ENCODE measurements at regions not wholly inside any gene's neighbourhood (a gene's known extent, or its start where the extent isn't known, plus 50 kb on each side); places are given as distances from the start of the nearest gene placed in this dataset.
"Not testable (repeated sequence)": the region's sequence is repeated elsewhere in the genome, so short reads cannot be mapped to it uniquely, and the experiment has no call there.

DNA sequence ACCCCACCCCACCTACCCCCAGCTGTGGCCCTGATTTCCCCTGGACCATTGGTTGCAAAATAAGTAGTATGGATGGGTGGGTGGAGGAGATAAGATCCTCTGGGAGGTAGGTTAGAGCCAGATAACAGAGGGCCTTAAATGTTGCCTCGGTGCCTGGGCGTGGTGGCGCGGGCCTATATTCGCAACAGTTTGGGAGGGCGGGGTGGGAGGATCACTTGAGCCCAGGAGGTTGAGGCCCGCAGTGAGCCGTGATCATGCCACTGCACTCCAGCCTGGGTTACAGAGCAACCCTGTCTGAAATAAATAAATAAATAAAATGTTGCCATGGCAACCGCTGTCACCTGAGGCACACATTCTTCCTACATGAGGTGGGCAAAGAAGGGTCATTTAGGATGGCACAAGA is 103.3 kb upstream of the GATA6 start:
- no peak for DNase-seq (ENCODE audit: low read depth, low spot score)

DNA sequence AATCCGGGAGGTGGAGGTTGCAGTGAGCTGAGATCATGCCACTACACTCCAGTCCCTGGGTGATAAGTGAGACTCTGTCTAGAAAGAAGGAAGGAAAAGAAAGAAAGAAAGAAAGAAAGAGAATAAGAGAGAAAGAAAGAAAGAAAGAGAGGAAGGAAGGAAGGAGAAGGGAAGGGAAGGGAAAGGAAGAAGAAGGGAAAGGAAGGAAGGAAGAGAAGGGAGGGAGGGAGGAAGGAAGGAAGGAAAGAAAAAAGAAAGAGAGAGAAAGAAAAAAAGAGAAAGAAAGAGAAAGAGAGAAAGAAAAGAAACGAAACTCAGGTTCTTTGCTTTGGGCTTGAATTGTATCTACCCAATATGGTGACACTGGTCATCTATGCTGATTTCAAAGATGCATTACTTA is 102.3 kb upstream of the GATA6 start:
- Histone ChIP-seq H3K27ac (ENCODE audit: low read length) (no peak overlapping the region), H3K36me3 (ENCODE audit: control insufficient read depth, insufficient read depth, low read length) (no peaks in the 10 kb centered on the region), H3K27me3 (ENCODE audit: control insufficient read depth, insufficient read depth, low read length) (no peaks in the 10 kb centered on the region), H3K4me3 (ENCODE audit: low read depth in 2 of 2, low read length in 2 of 2) (no peak overlapping the region), H3K9me3 (ENCODE audit: control insufficient read depth, insufficient read depth, low read depth, low read length) (no peaks in the 10 kb centered on the region), H3K4me1 (ENCODE audit: control insufficient read depth, insufficient read depth, low read length) (no peaks in the 10 kb centered on the region)
- ATAC-seq (no peak), DNase-seq (ENCODE audit: low read depth, low spot score) (no peak)
- ChIA-PET CTCF (no interaction called here), POLR2A (no interaction called here)
- TF ChIP-seq CTCF (IDR thresholded peaks at IDR 0.05) = no peak
- in situ Hi-C loops (cut with HindIII; ENCODE audit: low pct_unique_long_range_greater_than_20kb, low sequenced_read_pairs) (no loop called here), intact Hi-C loops (cut with micrococcal nuclease; ENCODE audit: unreplicated experiment) (no loop called here)
- BruUV-seq (replicated peaks) = no TSS peak

More for the DNA sequence above, 103.3 kb upstream of the GATA6 start:
- no peak for TF ChIP-seq TCF7L2 (IDR thresholded peaks at IDR 0.05; ENCODE audit: low read depth, low read length)
- no peak overlapping the region for H3K27ac ChIP-seq (ENCODE audit: low read length)
- CTCF ChIA-PET = no interaction called here
- H3K4me3 ChIP-seq (ENCODE audit: low read depth in 2 of 2, low read length in 2 of 2) = no peak overlapping the region
- H3K27me3 ChIP-seq (ENCODE audit: control insufficient read depth, insufficient read depth, low read length) = no peaks in the 10 kb centered on the region
- POLR2A ChIA-PET = interaction anchor here (0.6 kb wide), 1 partner anchor 458 kb away, joined by 5 read pairs; no protein-coding TSS in a partner anchor
- no peaks in the 10 kb centered on the region for H3K36me3 ChIP-seq (ENCODE audit: control insufficient read depth, insufficient read depth, low read length)
- intact Hi-C loops (cut with micrococcal nuclease; ENCODE audit: unreplicated experiment) (no loop called here), in situ Hi-C loops (cut with HindIII; ENCODE audit: low pct_unique_long_range_greater_than_20kb, low sequenced_read_pairs) (no loop called here)
- ATAC-seq = no peak
- no peaks in the 10 kb centered on the region for H3K4me1 ChIP-seq (ENCODE audit: control insufficient read depth, insufficient read depth, low read length)
- BruUV-seq (replicated peaks) = no TSS peak
- H3K9me3 ChIP-seq (ENCODE audit: control insufficient read depth, insufficient read depth, low read depth, low read length) = no peaks in the 10 kb centered on the region

DNA sequence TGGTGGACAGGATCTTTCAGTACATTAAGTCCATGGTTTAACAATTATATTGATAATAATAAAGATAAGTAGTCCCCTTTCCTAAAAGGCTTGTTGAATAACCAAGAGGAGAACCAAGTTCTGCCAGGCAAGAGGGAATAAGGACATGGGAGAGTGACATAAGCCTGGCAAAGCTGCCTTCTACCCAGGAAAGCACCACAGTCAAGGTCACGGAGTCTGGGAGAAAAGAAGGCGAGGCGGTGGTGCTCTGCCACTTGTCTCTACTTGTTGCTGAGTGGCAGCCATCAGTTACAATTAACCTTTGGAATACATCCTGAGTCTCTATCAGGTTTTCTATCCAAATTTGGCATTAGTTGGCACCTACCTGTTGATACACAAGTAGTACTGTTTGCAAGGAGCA is 101.7 kb upstream of the GATA6 start:
- BruUV-seq (replicated peaks) = no TSS peak
- in situ Hi-C loops (cut with HindIII; ENCODE audit: low pct_unique_long_range_greater_than_20kb, low sequenced_read_pairs) = no loop called here

GRCh38 chr18:22068784-22069183 is 100.6 kb upstream of the GATA6 start:
- CTCF ChIA-PET; H3K27ac ChIP-seq (ENCODE audit: low read length); ATAC-seq; H3K36me3 ChIP-seq (ENCODE audit: control insufficient read depth, insufficient read depth, low read length); H3K4me1 ChIP-seq (ENCODE audit: control insufficient read depth, insufficient read depth, low read length); H3K4me3 ChIP-seq (ENCODE audit: low read depth in 2 of 2, low read length in 2 of 2); intact Hi-C loops (cut with micrococcal nuclease; ENCODE audit: unreplicated experiment); DNase-seq (ENCODE audit: low read depth, low spot score); POLR2A ChIA-PET; in situ Hi-C loops (cut with HindIII; ENCODE audit: low pct_unique_long_range_greater_than_20kb, low sequenced_read_pairs); H3K27me3 ChIP-seq (ENCODE audit: control insufficient read depth, insufficient read depth, low read length); BruUV-seq (replicated peaks); H3K9me3 ChIP-seq (ENCODE audit: control insufficient read depth, insufficient read depth, low read depth, low read length): not testable (repeated sequence)

More for the DNA sequence above, 101.7 kb upstream of the GATA6 start:
- Histone ChIP-seq H3K27me3 (ENCODE audit: control insufficient read depth, insufficient read depth, low read length) (no peaks in the 10 kb centered on the region), H3K9me3 (ENCODE audit: control insufficient read depth, insufficient read depth, low read depth, low read length) (no peaks in the 10 kb centered on the region), H3K4me1 (ENCODE audit: control insufficient read depth, insufficient read depth, low read length) (no peaks in the 10 kb centered on the region), H3K36me3 (ENCODE audit: control insufficient read depth, insufficient read depth, low read length) (no peaks in the 10 kb centered on the region), H3K4me3 (ENCODE audit: low read depth in 2 of 2, low read length in 2 of 2) (no peak overlapping the region), H3K27ac (ENCODE audit: low read length) (no peak overlapping the region)
- ATAC-seq (no peak), DNase-seq (ENCODE audit: low read depth, low spot score) (no peak)
- POLR2A ChIA-PET = no interaction called here
- TF ChIP-seq POLR2AphosphoS5 (IDR thresholded peaks at IDR 0.05; ENCODE audit: low read depth, low read length) = no peak
- TF ChIP-seq REST (IDR thresholded peaks at IDR 0.05; ENCODE audit: insufficient read depth in 1 of 2, low read depth in 2 of 2, low read length in 1 of 2) = no peak
- no peak for TF ChIP-seq SIN3A (IDR thresholded peaks at IDR 0.05; ENCODE audit: borderline replicate concordance, insufficient read depth, low read depth, low read length)
- TF ChIP-seq CTCF (IDR thresholded peaks at IDR 0.05) = no peak
- no peak for TF ChIP-seq TCF7L2 (IDR thresholded peaks at IDR 0.05; ENCODE audit: low read depth, low read length)
- CTCF ChIA-PET = no interaction called here
- intact Hi-C loops (cut with micrococcal nuclease; ENCODE audit: unreplicated experiment) = no loop called here

All from Panc1 (cell line).